ENCODE measurements at regions not wholly inside any gene's neighbourhood (a gene's known extent, or its start where the extent isn't known, plus 50 kb on each side); places are given as distances from the start of the nearest gene placed in this dataset.
"Not testable (repeated sequence)": the region's sequence is repeated elsewhere in the genome, so short reads cannot be mapped to it uniquely, and the experiment has no call there.

- DNase-seq (no peak), ATAC-seq (ENCODE audit: low read depth) (no peak)
- H3K4me1 Mint-ChIP-seq, result peaks cover 2% of the 10 kb centered on the region
- POLR2A ChIA-PET, result no interaction called here
- H3K9me3 Mint-ChIP-seq, result no peaks in the 10 kb centered on the region
- H3K27ac Mint-ChIP-seq, result no peak overlapping the region
- H3K27me3 Mint-ChIP-seq, result peaks cover 3% of the 10 kb centered on the region
- no peak overlapping the region for H3K4me3 Mint-ChIP-seq
- no peaks in the 10 kb centered on the region for H3K36me3 Mint-ChIP-seq
Measured at GRCh38 chr3:61354604-61355003, 103.4 kb upstream of the FHIT start.

- Mint-ChIP-seq H3K27ac (no peak overlapping the region), H3K36me3 (no peaks in the 10 kb centered on the region), H3K27me3 (peaks cover 6% of the 10 kb centered on the region), H3K9me3 (no peaks in the 10 kb centered on the region), H3K4me1 (peaks cover 2% of the 10 kb centered on the region), H3K4me3 (no peak overlapping the region)
- POLR2A ChIA-PET, result no interaction called here
- DNase-seq, result no peak
- no peak for ATAC-seq (ENCODE audit: low read depth)
Measured at GRCh38 chr3:61356685-61357084, 105.4 kb upstream of the FHIT start.

- ATAC-seq (ENCODE audit: low read depth), result no peak
- Mint-ChIP-seq H3K36me3 (no peaks in the 10 kb centered on the region), H3K27ac (no peak overlapping the region), H3K4me3 (no peak overlapping the region), H3K4me1 (peaks cover 2% of the 10 kb centered on the region), H3K9me3 (no peaks in the 10 kb centered on the region), H3K27me3 (peaks cover 13% of the 10 kb centered on the region)
- no peak for DNase-seq
- POLR2A ChIA-PET, result no interaction called here
Measured at GRCh38 chr3:61357902-61358301, 106.7 kb upstream of the FHIT start.

- Mint-ChIP-seq H3K4me1 (peaks cover 2% of the 10 kb centered on the region), H3K36me3 (no peaks in the 10 kb centered on the region), H3K27ac (no peak overlapping the region)
Measured at GRCh38 chr3:61358364-61358763, 107.1 kb upstream of the FHIT start.

GRCh38 chr3:61360297-61360965, 109.2 kb upstream of the FHIT start:
- Mint-ChIP-seq H3K27me3 (peaks cover 13% of the 10 kb centered on the region), H3K27ac (no peak overlapping the region), H3K4me1 (no peaks in the 10 kb centered on the region), H3K9me3 (peaks cover 3% of the 10 kb centered on the region), H3K36me3 (no peaks in the 10 kb centered on the region), H3K4me3 (no peak overlapping the region)
- no peak for ATAC-seq (ENCODE audit: low read depth)
- no peak for DNase-seq
- POLR2A ChIA-PET, result no interaction called here

More at GRCh38 chr3:61358364-61358763, 107.1 kb upstream of the FHIT start:
- DNase-seq, result no peak
- H3K27me3 Mint-ChIP-seq, result peaks cover 13% of the 10 kb centered on the region
- ATAC-seq (ENCODE audit: low read depth), result no peak
- POLR2A ChIA-PET, result no interaction called here
- no peaks in the 10 kb centered on the region for H3K9me3 Mint-ChIP-seq
- H3K4me3 Mint-ChIP-seq, result no peak overlapping the region

- Mint-ChIP-seq H3K4me1 (no peaks in the 10 kb centered on the region), H3K36me3 (no peaks in the 10 kb centered on the region), H3K27ac (no peak overlapping the region), H3K9me3 (no peaks in the 10 kb centered on the region), H3K4me3 (no peak overlapping the region), H3K27me3 (no peaks in the 10 kb centered on the region)
- no peak for DNase-seq
- POLR2A ChIA-PET, result no interaction called here
- ATAC-seq (ENCODE audit: low read depth), result no peak
Measured at GRCh38 chr3:61369678-61370077, 118.4 kb upstream of the FHIT start.

GRCh38 chr3:61371123-61371522, 119.9 kb upstream of the FHIT start:
- no peak for DNase-seq

GRCh38 chr3:61372723-61373122, 121.5 kb upstream of the FHIT start:
- Mint-ChIP-seq H3K27me3 (no peaks in the 10 kb centered on the region), H3K36me3 (no peaks in the 10 kb centered on the region), H3K9me3 (no peaks in the 10 kb centered on the region), H3K27ac (no peak overlapping the region), H3K4me3 (no peak overlapping the region), H3K4me1 (no peaks in the 10 kb centered on the region)
- no peak for ATAC-seq (ENCODE audit: low read depth)
- POLR2A ChIA-PET, result no interaction called here
- no peak for DNase-seq

More at GRCh38 chr3:61371123-61371522, 119.9 kb upstream of the FHIT start:
- Mint-ChIP-seq H3K4me3 (no peak overlapping the region), H3K27me3 (no peaks in the 10 kb centered on the region), H3K9me3 (no peaks in the 10 kb centered on the region), H3K36me3 (no peaks in the 10 kb centered on the region), H3K4me1 (no peaks in the 10 kb centered on the region), H3K27ac (no peak overlapping the region)
- POLR2A ChIA-PET, result no interaction called here
- no peak for ATAC-seq (ENCODE audit: low read depth)

- DNase-seq (no peak), ATAC-seq (ENCODE audit: low read depth) (no peak)
- Mint-ChIP-seq H3K4me1 (peaks cover 3% of the 10 kb centered on the region), H3K4me3 (no peak overlapping the region), H3K9me3 (no peaks in the 10 kb centered on the region), H3K27me3 (peaks cover 6% of the 10 kb centered on the region), H3K27ac (no peak overlapping the region), H3K36me3 (no peaks in the 10 kb centered on the region)
- POLR2A ChIA-PET, result no interaction called here
Measured at GRCh38 chr3:61378311-61378710, 127.1 kb upstream of the FHIT start.

GRCh38 chr3:61381745-61382392, 130.6 kb upstream of the FHIT start:
- no peak overlapping the region for H3K4me3 Mint-ChIP-seq
- POLR2A ChIA-PET, result no interaction called here
- H3K27me3 Mint-ChIP-seq, result peaks cover 9% of the 10 kb centered on the region
- no peaks in the 10 kb centered on the region for H3K36me3 Mint-ChIP-seq
- DNase-seq, result no peak
- no peak overlapping the region for H3K27ac Mint-ChIP-seq
- peaks cover 3% of the 10 kb centered on the region for H3K4me1 Mint-ChIP-seq
- peak; percentile 63 for ATAC-seq (ENCODE audit: low read depth)
- H3K9me3 Mint-ChIP-seq, result no peaks in the 10 kb centered on the region

- Mint-ChIP-seq H3K36me3 (no peaks in the 10 kb centered on the region), H3K4me3 (no peak overlapping the region), H3K27me3 (peaks cover 7% of the 10 kb centered on the region), H3K9me3 (peaks cover 5% of the 10 kb centered on the region), H3K4me1 (no peaks in the 10 kb centered on the region), H3K27ac (no peak overlapping the region)
- DNase-seq (no peak), ATAC-seq (ENCODE audit: low read depth) (no peak)
- POLR2A ChIA-PET, result no interaction called here
Measured at GRCh38 chr3:61387817-61388216, 136.6 kb upstream of the FHIT start.

GRCh38 chr3:61393480-61393947, 142.3 kb upstream of the FHIT start:
- ATAC-seq (ENCODE audit: low read depth); DNase-seq; POLR2A ChIA-PET; H3K4me3 Mint-ChIP-seq; H3K9me3 Mint-ChIP-seq; H3K27ac Mint-ChIP-seq; H3K27me3 Mint-ChIP-seq; H3K36me3 Mint-ChIP-seq; H3K4me1 Mint-ChIP-seq: not testable (repeated sequence)

- H3K4me3 Mint-ChIP-seq, result no peak overlapping the region
- no peaks in the 10 kb centered on the region for H3K4me1 Mint-ChIP-seq
- no peaks in the 10 kb centered on the region for H3K27me3 Mint-ChIP-seq
- H3K9me3 Mint-ChIP-seq, result no peaks in the 10 kb centered on the region
- no peak overlapping the region for H3K27ac Mint-ChIP-seq
- POLR2A ChIA-PET, result no interaction called here
- no peaks in the 10 kb centered on the region for H3K36me3 Mint-ChIP-seq
- ATAC-seq (ENCODE audit: low read depth) (no peak), DNase-seq (no peak)
Measured at GRCh38 chr3:61401359-61401758, 150.1 kb upstream of the FHIT start.

GRCh38 chr3:61407397-61407796, 154.0 kb upstream of the PTPRG start:
- Mint-ChIP-seq H3K9me3 (no peaks in the 10 kb centered on the region), H3K4me1 (no peaks in the 10 kb centered on the region), H3K27ac (no peak overlapping the region), H3K36me3 (no peaks in the 10 kb centered on the region), H3K27me3 (peaks cover under 1% of the 10 kb centered on the region), H3K4me3 (no peak overlapping the region)
- POLR2A ChIA-PET, result no interaction called here
- no peak for ATAC-seq (ENCODE audit: low read depth)
- DNase-seq, result no peak

Measured in activated naive CD8-positive, alpha-beta T cell treated with anti-CD3 and anti-CD28 coated beads, Interleukin-2, amount 10 ng/mL, durations not matched to agents 7 days and 5 days (primary cell).